ENCODE measurements at regions not wholly inside any gene's neighbourhood (a gene's known extent, or its start where the extent isn't known, plus 50 kb on each side); places are given as distances from the start of the nearest gene placed in this dataset.

GRCh38 chr3:150334974-150335373 is 73.1 kb upstream of the TSC22D2 start:
- DNase-seq (ENCODE audit: extremely low read depth in 1 of 4, low spot score in 3 of 4) (no peak), FAIRE-seq (no peak), ATAC-seq (no peak)
- peaks cover 3 to 5% of the 10 kb centered on the region in 2 experiments; a peak in 2 of 5 replicates for H3K27me3 ChIP-seq (ENCODE audit: control insufficient read depth in 2 of 2, insufficient read depth in 2 of 2, low read length in 2 of 2)
- 4% methylated on average over 3 of the region's 3 CpGs for WGBS (ENCODE audit: insufficient coverage, low coverage, missing lambda C conversion rate)
- no peak overlapping the region for H3K4me2 ChIP-seq (ENCODE audit: insufficient read depth, low read length)
- no peak overlapping the region for H3K27ac ChIP-seq (ENCODE audit: extremely low read depth, low read depth, low read length)
- no peaks in the 10 kb centered on the region for H4K20me1 ChIP-seq (replicated peaks; ENCODE audit: control insufficient read depth, insufficient read depth, low read length)
- no peak overlapping the region for H3K4me3 ChIP-seq
- ChIA-PET CTCF (ENCODE audit: low intra/inter-chr PET ratio) (no interaction called here), POLR2A (interaction anchor here (0.5 to 1.3 kb wide), 2 partner anchors 9 to 10 kb away, joined by 3 to 4 read pairs; no protein-coding TSS in a partner anchor)
- intact Hi-C loops (cut with micrococcal nuclease): no loop called here
- no peaks in the 10 kb centered on the region for H3K9me3 ChIP-seq (replicated peaks; ENCODE audit: control insufficient read depth, insufficient read depth, low read depth, low read length)
- TF ChIP-seq, protein P1, sequence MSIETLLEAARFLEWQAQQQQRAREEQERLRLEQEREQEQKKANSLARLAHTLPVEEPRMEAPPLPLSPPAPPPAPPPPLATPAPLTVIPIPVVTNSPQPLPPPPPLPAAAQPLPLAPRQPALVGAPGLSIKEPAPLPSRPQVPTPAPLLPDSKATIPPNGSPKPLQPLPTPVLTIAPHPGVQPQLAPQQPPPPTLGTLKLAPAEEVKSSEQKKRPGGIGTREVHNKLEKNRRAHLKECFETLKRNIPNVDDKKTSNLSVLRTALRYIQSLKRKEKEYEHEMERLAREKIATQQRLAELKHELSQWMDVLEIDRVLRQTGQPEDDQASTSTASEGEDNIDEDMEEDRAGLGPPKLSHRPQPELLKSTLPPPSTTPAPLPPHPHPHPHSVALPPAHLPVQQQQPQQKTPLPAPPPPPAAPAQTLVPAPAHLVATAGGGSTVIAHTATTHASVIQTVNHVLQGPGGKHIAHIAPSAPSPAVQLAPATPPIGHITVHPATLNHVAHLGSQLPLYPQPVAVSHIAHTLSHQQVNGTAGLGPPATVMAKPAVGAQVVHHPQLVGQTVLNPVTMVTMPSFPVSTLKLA (conservative IDR thresholded peaks at IDR 0.05): no peak
- TF ChIP-seq SIN3A (IDR thresholded peaks at IDR 0.05; ENCODE audit: borderline replicate concordance in 2 of 2, control insufficient read depth in 1 of 2, low read depth in 2 of 2, low read length in 2 of 2): no peak
- no peak for TF ChIP-seq CEBPB (tag; IDR thresholded peaks at IDR 0.05)
- no peak for TF ChIP-seq SMARCB1 (IDR thresholded peaks at IDR 0.05; ENCODE audit: insufficient read length, low read depth)
- H3K79me2 ChIP-seq (ENCODE audit: control insufficient read depth, insufficient read depth, low read length): no peaks in the 10 kb centered on the region
- BruUV-seq (replicated peaks): no TSS peak
- no peaks in the 10 kb centered on the region for H3K36me3 ChIP-seq (ENCODE audit: control insufficient read depth, insufficient read depth, low read length)
- in situ Hi-C loops (cut with MboI): no loop called here
- no peak overlapping the region for H3K9ac ChIP-seq (ENCODE audit: insufficient read depth in 1 of 2, low read depth in 2 of 2, low read length in 2 of 2)
- no peak overlapping the region for H2AFZ ChIP-seq (ENCODE audit: low read depth, low read length)
- no peaks in the 10 kb centered on the region for H3K4me1 ChIP-seq (replicated peaks in 1 of 2; ENCODE audit: control insufficient read depth in 2 of 2, insufficient read depth in 2 of 2, low read length in 2 of 2)
- no peaks in the 10 kb centered on the region for H3K9me1 ChIP-seq (ENCODE audit: control insufficient read depth, insufficient read depth, low read length)

- no peak overlapping the region for H3K4me2 ChIP-seq (ENCODE audit: insufficient read depth, low read length)
- ATAC-seq: no peak
- no peaks in the 10 kb centered on the region for H3K36me3 ChIP-seq (ENCODE audit: control insufficient read depth, insufficient read depth, low read length)
- CTCF ChIA-PET (ENCODE audit: low intra/inter-chr PET ratio): no interaction called here
- H3K4me1 ChIP-seq (replicated peaks in 1 of 2; ENCODE audit: control insufficient read depth in 2 of 2, insufficient read depth in 2 of 2, low read length in 2 of 2): no peaks in the 10 kb centered on the region
- no TSS peak for BruUV-seq (replicated peaks)
- H3K9ac ChIP-seq (ENCODE audit: insufficient read depth in 1 of 2, low read depth in 2 of 2, low read length in 2 of 2): no peak overlapping the region
- 19% methylated on average over 1 of the region's 1 CpG for WGBS (ENCODE audit: insufficient coverage, low coverage, missing lambda C conversion rate)
- H2AFZ ChIP-seq (ENCODE audit: low read depth, low read length): no peak overlapping the region
- H3K27ac ChIP-seq (ENCODE audit: extremely low read depth, low read depth, low read length): no peak overlapping the region
- no peak for FAIRE-seq
- POLR2A ChIA-PET: no interaction called here
- DNase-seq (ENCODE audit: extremely low read depth in 1 of 4, low spot score in 3 of 4): no peak
- in situ Hi-C loops (cut with MboI): no loop called here
- no peaks in the 10 kb centered on the region for H3K9me1 ChIP-seq (ENCODE audit: control insufficient read depth, insufficient read depth, low read length)
- no peak overlapping the region for H3K4me3 ChIP-seq
- peaks cover 4 to 5% of the 10 kb centered on the region in 2 experiments; a peak in 2 of 5 replicates for H3K27me3 ChIP-seq (ENCODE audit: control insufficient read depth in 2 of 2, insufficient read depth in 2 of 2, low read length in 2 of 2)
- no peaks in the 10 kb centered on the region for H3K9me3 ChIP-seq (replicated peaks; ENCODE audit: control insufficient read depth, insufficient read depth, low read depth, low read length)
- intact Hi-C loops (cut with micrococcal nuclease): no loop called here
- no peaks in the 10 kb centered on the region for H4K20me1 ChIP-seq (replicated peaks; ENCODE audit: control insufficient read depth, insufficient read depth, low read length)
- H3K79me2 ChIP-seq (ENCODE audit: control insufficient read depth, insufficient read depth, low read length): no peaks in the 10 kb centered on the region
- TF ChIP-seq IFI16 (CRISPR knock-in tag; IDR thresholded peaks at IDR 0.05) (no peak), MTA2 (IDR thresholded peaks at IDR 0.05; ENCODE audit: low read depth) (no peak), E2F8 (IDR thresholded peaks at IDR 0.05; ENCODE audit: low read depth, partially characterized antibody) (no peak), HNRNPLL (IDR thresholded peaks at IDR 0.05; ENCODE audit: low read depth, low read length, poor library complexity, severe bottlenecking) (no peak), TAF9B (IDR thresholded peaks at IDR 0.05; ENCODE audit: partially characterized antibody) (no peak)
These were observed 74.6 kb upstream of the TSC22D2 start for GRCh38 chr3:150333477-150333876.
